ENCODE measurements at regions not wholly inside any gene's neighbourhood (a gene's known extent, or its start where the extent isn't known, plus 50 kb on each side); places are given as distances from the start of the nearest gene placed in this dataset.
A peak's percentile ranks its signal among the peaks of the same experiment; 100 is the strongest.
"Not testable (repeated sequence)": the region's sequence is repeated elsewhere in the genome, so short reads cannot be mapped to it uniquely, and the experiment has no call there.

- no peak for DNase-seq (ENCODE audit: low read depth in 2 of 2)
These were observed 191.2 kb downstream of the UTRN start for GRCh38 chr6:144476286-144476685.

GRCh38 chr6:144477396-144477795 lies 192.3 kb downstream of the UTRN start:
- no peak for DNase-seq (ENCODE audit: low read depth in 2 of 2)

- DNase-seq (ENCODE audit: low read depth in 2 of 2): no peak
These were observed 192.7 kb downstream of the UTRN start for GRCh38 chr6:144477856-144478255.

- no peak for DNase-seq (ENCODE audit: low read depth in 2 of 2)
These were observed 193.3 kb downstream of the UTRN start for GRCh38 chr6:144478483-144478882.

GRCh38 chr6:144479991-144480390 lies 194.9 kb downstream of the UTRN start:
- DNase-seq (ENCODE audit: low read depth in 2 of 2): no peak

GRCh38 chr6:144480473-144480872 lies 195.3 kb downstream of the UTRN start:
- no peak for DNase-seq (ENCODE audit: low read depth in 2 of 2)

GRCh38 chr6:144481527-144481926 lies 196.4 kb downstream of the UTRN start:
- no peak for DNase-seq (ENCODE audit: low read depth in 2 of 2)

GRCh38 chr6:144482142-144482541 lies 197.0 kb downstream of the UTRN start:
- DNase-seq (ENCODE audit: low read depth in 2 of 2): peak; percentile 25 to 45

- DNase-seq (ENCODE audit: low read depth in 2 of 2): no peak
These were observed 200.4 kb downstream of the UTRN start for GRCh38 chr6:144485531-144485930.

GRCh38 chr6:144488590-144488989 lies 203.5 kb downstream of the UTRN start:
- no peak for DNase-seq (ENCODE audit: low read depth in 2 of 2)

- DNase-seq (ENCODE audit: low read depth in 2 of 2): no peak
These were observed 208.1 kb downstream of the UTRN start for GRCh38 chr6:144493035-144493910.

- DNase-seq (ENCODE audit: low read depth in 2 of 2): not testable (repeated sequence)
These were observed 209.9 kb downstream of the UTRN start for GRCh38 chr6:144495076-144495475.

- no peak for DNase-seq (ENCODE audit: low read depth in 2 of 2)
These were observed 212.5 kb downstream of the UTRN start for GRCh38 chr6:144497650-144498049.

GRCh38 chr6:144500892-144501291 lies 215.8 kb downstream of the UTRN start:
- DNase-seq (ENCODE audit: low read depth in 2 of 2): no peak

GRCh38 chr6:144505214-144505613 lies 220.1 kb downstream of the UTRN start:
- DNase-seq (ENCODE audit: low read depth in 2 of 2): not testable (repeated sequence)

GRCh38 chr6:144506051-144506450 lies 220.9 kb downstream of the UTRN start:
- not testable (repeated sequence) for DNase-seq (ENCODE audit: low read depth in 2 of 2)

- not testable (repeated sequence) for DNase-seq (ENCODE audit: low read depth in 2 of 2)
These were observed 222.7 kb downstream of the UTRN start for GRCh38 chr6:144507772-144508312.

GRCh38 chr6:144510859-144511258 lies 225.7 kb downstream of the UTRN start:
- no peak for DNase-seq (ENCODE audit: low read depth in 2 of 2)

- no peak for DNase-seq (ENCODE audit: low read depth in 2 of 2)
These were observed 230.6 kb downstream of the UTRN start for GRCh38 chr6:144515761-144516160.

- no peak for DNase-seq (ENCODE audit: low read depth in 2 of 2)
These were observed 234.3 kb downstream of the UTRN start for GRCh38 chr6:144519426-144519825.

- DNase-seq (ENCODE audit: low read depth in 2 of 2): no peak
These were observed 243.7 kb downstream of the UTRN start for GRCh38 chr6:144528743-144529425.

GRCh38 chr6:144530118-144530517 lies 245.0 kb downstream of the UTRN start:
- DNase-seq (ENCODE audit: low read depth in 2 of 2): no peak

GRCh38 chr6:144532238-144532637 lies 247.1 kb downstream of the UTRN start:
- not testable (repeated sequence) for DNase-seq (ENCODE audit: low read depth in 2 of 2)

Measured in stimulated activated CD8-positive, alpha-beta memory T cell treated with anti-CD3 and anti-CD28 coated beads, Interleukin-15, amount 100 ng/mL, for 4 hours (primary cell).